ENCODE measurements at regions not wholly inside any gene's neighbourhood (a gene's known extent, or its start where the extent isn't known, plus 50 kb on each side); places are given as distances from the start of the nearest gene placed in this dataset.
"Not testable (repeated sequence)": the region's sequence is repeated elsewhere in the genome, so short reads cannot be mapped to it uniquely, and the experiment has no call there.

- peaks cover 21% of the 10 kb centered on the region for H3K9me3 ChIP-seq (ENCODE audit: insufficient read depth, low read depth, low read length)
- H3K4me1 ChIP-seq (ENCODE audit: insufficient read depth, low read length), result no peaks in the 10 kb centered on the region
- no peaks in the 10 kb centered on the region for H3K36me3 ChIP-seq (ENCODE audit: insufficient read depth, low read depth, low read length)
- H3K27me3 ChIP-seq (ENCODE audit: insufficient read depth, low read length), result no peaks in the 10 kb centered on the region
- no peak overlapping the region for H3K9ac ChIP-seq (ENCODE audit: low read depth, low read length)
- no peak overlapping the region for H3K4me3 ChIP-seq (ENCODE audit: low read length)
- no peak overlapping the region for H3K27ac ChIP-seq (ENCODE audit: low read length)
These were observed 486.2 kb upstream of the KLF6 start for GRCh38 chr10:4271193-4271592.

GRCh38 chr10:4270116-4270515 lies 485.1 kb upstream of the KLF6 start:
- Histone ChIP-seq H3K27me3 (ENCODE audit: insufficient read depth, low read length) (no peaks in the 10 kb centered on the region), H3K36me3 (ENCODE audit: insufficient read depth, low read depth, low read length) (no peaks in the 10 kb centered on the region), H3K9ac (ENCODE audit: low read depth, low read length) (no peak overlapping the region), H3K9me3 (ENCODE audit: insufficient read depth, low read depth, low read length) (peaks cover 21% of the 10 kb centered on the region), H3K4me1 (ENCODE audit: insufficient read depth, low read length) (no peaks in the 10 kb centered on the region), H3K27ac (ENCODE audit: low read length) (no peak overlapping the region), H3K4me3 (ENCODE audit: low read length) (no peak overlapping the region)

GRCh38 chr10:4268490-4268889 lies 483.5 kb upstream of the KLF6 start:
- not testable (repeated sequence) for H3K27me3 ChIP-seq (ENCODE audit: insufficient read depth, low read length); H3K27ac ChIP-seq (ENCODE audit: low read length); H3K4me3 ChIP-seq (ENCODE audit: low read length); H3K4me1 ChIP-seq (ENCODE audit: insufficient read depth, low read length); H3K9ac ChIP-seq (ENCODE audit: low read depth, low read length); H3K36me3 ChIP-seq (ENCODE audit: insufficient read depth, low read depth, low read length)
- peaks cover 21% of the 10 kb centered on the region for H3K9me3 ChIP-seq (ENCODE audit: insufficient read depth, low read depth, low read length)

- Histone ChIP-seq H3K9ac (ENCODE audit: low read depth, low read length) (no peak overlapping the region), H3K27ac (ENCODE audit: low read length) (no peak overlapping the region), H3K9me3 (ENCODE audit: insufficient read depth, low read depth, low read length) (peaks cover 21% of the 10 kb centered on the region; the same call in 1 of the 2 replicates), H3K4me3 (ENCODE audit: low read length) (no peak overlapping the region), H3K36me3 (ENCODE audit: insufficient read depth, low read depth, low read length) (no peaks in the 10 kb centered on the region), H3K4me1 (ENCODE audit: insufficient read depth, low read length) (no peaks in the 10 kb centered on the region), H3K27me3 (ENCODE audit: insufficient read depth, low read length) (no peaks in the 10 kb centered on the region)
These were observed 482.2 kb upstream of the KLF6 start for GRCh38 chr10:4267086-4267773.

- Histone ChIP-seq H3K9me3 (ENCODE audit: insufficient read depth, low read depth, low read length) (peaks cover 16% of the 10 kb centered on the region; the same call in 1 of the 2 replicates), H3K36me3 (ENCODE audit: insufficient read depth, low read depth, low read length) (no peaks in the 10 kb centered on the region), H3K9ac (ENCODE audit: low read depth, low read length) (no peak overlapping the region), H3K27me3 (ENCODE audit: insufficient read depth, low read length) (no peaks in the 10 kb centered on the region), H3K4me3 (ENCODE audit: low read length) (no peak overlapping the region), H3K4me1 (ENCODE audit: insufficient read depth, low read length) (no peaks in the 10 kb centered on the region), H3K27ac (ENCODE audit: low read length) (no peak overlapping the region)
These were observed 481.5 kb upstream of the KLF6 start for GRCh38 chr10:4266416-4267085.

- H3K27ac ChIP-seq (ENCODE audit: low read length), result no peak overlapping the region
These were observed 481.0 kb upstream of the KLF6 start for GRCh38 chr10:4265964-4266363.

DNA sequence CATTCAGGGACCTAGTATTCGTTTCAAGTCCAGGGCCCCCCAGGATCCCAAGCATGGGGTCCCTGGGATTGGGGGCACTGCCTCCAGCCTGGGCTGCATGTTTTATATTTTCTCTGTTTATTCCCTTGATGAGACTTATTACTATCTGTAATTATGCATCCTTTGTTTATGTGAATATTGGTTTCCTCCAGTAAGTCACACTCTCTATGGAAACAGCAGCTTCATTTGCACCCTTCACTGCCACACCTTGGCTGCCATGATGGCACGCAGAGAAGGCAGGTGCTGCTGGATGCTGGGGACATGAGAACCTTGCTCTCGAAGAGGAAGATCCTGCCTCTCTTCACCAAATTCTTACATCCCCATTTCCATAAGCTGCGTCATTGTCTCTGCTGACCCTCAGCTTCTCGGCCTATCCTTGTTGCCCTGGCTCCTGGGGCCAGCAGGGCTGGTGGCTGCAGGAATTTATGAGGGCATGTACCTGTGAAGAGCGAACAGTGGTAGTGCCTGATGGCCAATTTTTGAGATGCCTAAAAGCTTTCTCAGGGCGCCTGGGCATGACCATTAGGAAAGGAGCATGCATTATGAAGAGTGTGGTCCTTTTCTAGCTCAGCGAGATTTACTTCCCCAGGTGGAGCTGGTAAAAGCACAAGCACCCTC lies 479.3 kb upstream of the KLF6 start:
- Histone ChIP-seq H3K27ac (ENCODE audit: low read length) (no peak overlapping the region), H3K4me3 (ENCODE audit: low read length) (no peak overlapping the region), H3K27me3 (ENCODE audit: insufficient read depth, low read length) (no peaks in the 10 kb centered on the region), H3K9ac (ENCODE audit: low read depth, low read length) (no peak overlapping the region), H3K9me3 (ENCODE audit: insufficient read depth, low read depth, low read length) (no peaks in the 10 kb centered on the region; the same call in 1 of the 2 replicates), H3K36me3 (ENCODE audit: insufficient read depth, low read depth, low read length) (no peaks in the 10 kb centered on the region), H3K4me1 (ENCODE audit: insufficient read depth, low read length) (no peaks in the 10 kb centered on the region)

More at GRCh38 chr10:4265964-4266363, 481.0 kb upstream of the KLF6 start:
- Histone ChIP-seq H3K4me3 (ENCODE audit: low read length) (no peak overlapping the region), H3K9me3 (ENCODE audit: insufficient read depth, low read depth, low read length) (peaks cover 10% of the 10 kb centered on the region; the same call in 1 of the 2 replicates), H3K4me1 (ENCODE audit: insufficient read depth, low read length) (no peaks in the 10 kb centered on the region), H3K36me3 (ENCODE audit: insufficient read depth, low read depth, low read length) (no peaks in the 10 kb centered on the region), H3K27me3 (ENCODE audit: insufficient read depth, low read length) (no peaks in the 10 kb centered on the region), H3K9ac (ENCODE audit: low read depth, low read length) (no peak overlapping the region)

GRCh38 chr10:4263601-4263921 lies 478.6 kb upstream of the KLF6 start:
- Histone ChIP-seq H3K36me3 (ENCODE audit: insufficient read depth, low read depth, low read length) (no peaks in the 10 kb centered on the region), H3K9me3 (ENCODE audit: insufficient read depth, low read depth, low read length) (no peaks in the 10 kb centered on the region), H3K27ac (ENCODE audit: low read length) (no peak overlapping the region), H3K4me3 (ENCODE audit: low read length) (no peak overlapping the region), H3K9ac (ENCODE audit: low read depth, low read length) (no peak overlapping the region), H3K27me3 (ENCODE audit: insufficient read depth, low read length) (no peaks in the 10 kb centered on the region), H3K4me1 (ENCODE audit: insufficient read depth, low read length) (no peaks in the 10 kb centered on the region)

DNA sequence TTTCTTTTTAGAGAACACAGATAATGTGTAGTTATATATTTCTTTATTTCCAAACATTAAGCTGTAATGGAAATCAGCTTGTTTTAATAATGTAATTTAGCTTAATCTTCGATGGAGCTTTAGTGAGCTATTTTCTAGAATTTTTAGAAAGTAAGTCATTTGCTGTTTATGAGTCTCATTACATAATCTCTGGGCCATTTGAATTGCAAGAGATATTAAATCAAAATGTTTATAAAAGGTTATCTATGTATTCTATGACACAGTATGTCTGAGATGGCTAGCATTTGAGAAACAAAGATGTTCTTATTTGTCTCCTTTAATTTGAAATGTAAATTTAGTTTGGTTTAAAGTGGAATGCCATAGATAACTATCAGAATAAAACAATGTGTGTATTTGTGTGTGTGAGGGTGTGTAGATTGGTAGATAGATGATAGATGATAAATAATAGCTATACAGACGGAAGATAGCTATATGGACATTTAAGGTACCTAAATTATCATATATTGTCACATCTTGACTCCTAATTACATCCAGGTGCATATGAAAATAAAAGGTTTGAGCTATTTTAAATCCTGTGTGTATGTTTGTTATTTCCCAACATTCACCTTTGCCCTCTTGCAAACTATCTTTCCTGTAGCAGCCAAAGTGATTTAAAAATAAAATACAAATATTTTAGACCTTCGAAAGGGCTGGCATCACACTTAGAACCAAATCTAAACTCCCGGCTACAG lies 478.0 kb upstream of the KLF6 start:
- Histone ChIP-seq H3K36me3 (ENCODE audit: insufficient read depth, low read depth, low read length) (no peaks in the 10 kb centered on the region), H3K9ac (ENCODE audit: low read depth, low read length) (no peak overlapping the region), H3K27ac (ENCODE audit: low read length) (no peak overlapping the region), H3K27me3 (ENCODE audit: insufficient read depth, low read length) (no peaks in the 10 kb centered on the region), H3K4me1 (ENCODE audit: insufficient read depth, low read length) (no peaks in the 10 kb centered on the region), H3K4me3 (ENCODE audit: low read length) (no peak overlapping the region), H3K9me3 (ENCODE audit: insufficient read depth, low read depth, low read length) (no peaks in the 10 kb centered on the region)

DNA sequence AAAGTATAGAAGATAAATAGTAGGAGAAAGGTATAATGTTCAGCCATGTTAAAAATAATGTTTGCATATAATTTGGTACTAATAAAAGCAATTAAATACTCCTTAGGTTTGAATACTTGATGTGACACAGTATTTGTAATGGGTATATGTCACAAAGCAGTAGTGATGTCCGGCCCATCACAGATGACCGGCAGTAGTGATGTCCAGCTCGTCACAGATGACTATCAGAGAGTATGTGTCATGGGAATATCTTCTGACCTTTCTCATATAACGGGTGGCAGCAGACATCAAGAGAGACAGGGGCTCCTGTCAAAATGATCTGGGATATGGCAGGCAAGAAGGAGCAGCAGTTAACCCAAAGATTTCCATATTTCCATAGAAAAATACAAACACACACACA lies 477.4 kb upstream of the KLF6 start:
- Histone ChIP-seq H3K27ac (ENCODE audit: low read length) (no peak overlapping the region), H3K27me3 (ENCODE audit: insufficient read depth, low read length) (no peaks in the 10 kb centered on the region), H3K9ac (ENCODE audit: low read depth, low read length) (no peak overlapping the region), H3K4me3 (ENCODE audit: low read length) (no peak overlapping the region), H3K36me3 (ENCODE audit: insufficient read depth, low read depth, low read length) (no peaks in the 10 kb centered on the region), H3K4me1 (ENCODE audit: insufficient read depth, low read length) (no peaks in the 10 kb centered on the region), H3K9me3 (ENCODE audit: insufficient read depth, low read depth, low read length) (no peaks in the 10 kb centered on the region)

GRCh38 chr10:4260483-4261124 lies 475.6 kb upstream of the KLF6 start:
- Histone ChIP-seq H3K27me3 (ENCODE audit: insufficient read depth, low read length) (no peaks in the 10 kb centered on the region), H3K4me3 (ENCODE audit: low read length) (no peak overlapping the region), H3K9ac (ENCODE audit: low read depth, low read length) (no peak overlapping the region), H3K9me3 (ENCODE audit: insufficient read depth, low read depth, low read length) (no peaks in the 10 kb centered on the region), H3K36me3 (ENCODE audit: insufficient read depth, low read depth, low read length) (no peaks in the 10 kb centered on the region), H3K27ac (ENCODE audit: low read length) (no peak overlapping the region), H3K4me1 (ENCODE audit: insufficient read depth, low read length) (no peaks in the 10 kb centered on the region)
